ENCODE measurements at regions not wholly inside any gene's neighbourhood (a gene's known extent, or its start where the extent isn't known, plus 50 kb on each side); places are given as distances from the start of the nearest gene placed in this dataset.

- ChIA-PET POLR2A (no interaction called here), CTCF (no interaction called here)
- DNase-seq (ENCODE audit: extremely low spot score), result no peak
- TF ChIP-seq CTCF (IDR thresholded peaks at IDR 0.05; ENCODE audit: control extremely low read depth, extremely low read depth, low read depth, missing control alignments), result no peak
Measured at GRCh38 chr2:217741381-217741955, 261.3 kb downstream of the TNS1 start.

- DNase-seq (ENCODE audit: extremely low spot score), result no peak
- TF ChIP-seq CTCF (IDR thresholded peaks at IDR 0.05; ENCODE audit: control extremely low read depth, extremely low read depth, low read depth, missing control alignments), result no peak
- ChIA-PET POLR2A (no interaction called here), CTCF (interaction anchor here (0.7 kb wide), 1 partner anchor 13 kb away, joined by 3 read pairs; no protein-coding TSS in a partner anchor)
Measured at GRCh38 chr2:217740756-217741155, 262.0 kb downstream of the TNS1 start.

- no peak for TF ChIP-seq CTCF (IDR thresholded peaks at IDR 0.05; ENCODE audit: control extremely low read depth, extremely low read depth, low read depth, missing control alignments)
- no peak for DNase-seq (ENCODE audit: extremely low spot score)
- POLR2A ChIA-PET, result no interaction called here
- CTCF ChIA-PET, result interaction anchor here (0.7 kb wide), 1 partner anchor 13 kb away, joined by 3 read pairs; no protein-coding TSS in a partner anchor
Measured at GRCh38 chr2:217740178-217740577, 262.6 kb downstream of the TNS1 start.

GRCh38 chr2:217739741-217740140, 263.1 kb downstream of the TNS1 start:
- no peak for TF ChIP-seq CTCF (IDR thresholded peaks at IDR 0.05; ENCODE audit: control extremely low read depth, extremely low read depth, low read depth, missing control alignments)

GRCh38 chr2:217738061-217738460, 264.7 kb downstream of the TNS1 start:
- CTCF ChIA-PET, result interaction anchor here (0.8 to 1.7 kb wide), 3 partner anchors 14 to 20 kb away, joined by 3 read pairs; no protein-coding TSS in a partner anchor
- no peak for TF ChIP-seq CTCF (IDR thresholded peaks at IDR 0.05; ENCODE audit: control extremely low read depth, extremely low read depth, low read depth, missing control alignments)
- DNase-seq (ENCODE audit: extremely low spot score), result no peak
- POLR2A ChIA-PET, result no interaction called here

More at GRCh38 chr2:217739741-217740140, 263.1 kb downstream of the TNS1 start:
- no peak for DNase-seq (ENCODE audit: extremely low spot score)
- ChIA-PET CTCF (no interaction called here), POLR2A (no interaction called here)

- POLR2A ChIA-PET, result no interaction called here
- no peak for DNase-seq (ENCODE audit: extremely low spot score)
Measured at GRCh38 chr2:217736776-217737550, 265.8 kb downstream of the TNS1 start.

More at GRCh38 chr2:217736776-217737550, 265.8 kb downstream of the TNS1 start:
- CTCF ChIA-PET, result interaction anchor here (1.7 kb wide), 2 partner anchors 14 to 15 kb away, joined by 3 to 4 read pairs; no protein-coding TSS in a partner anchor
- no peak for TF ChIP-seq CTCF (IDR thresholded peaks at IDR 0.05; ENCODE audit: control extremely low read depth, extremely low read depth, low read depth, missing control alignments)

All from GM10248 (cell line).